Peyer's patch (tissue), 4 donors: ENCODE measurements at regions not wholly inside any gene's neighbourhood (a gene's known extent, or its start where the extent isn't known, plus 50 kb on each side); places are given as distances from the start of the nearest gene placed in this dataset.

ENCODE experiments used
- DNase-seq, 3 donors: peaks; one replicate each; pipeline ENCODE4 v3.0.0-alpha.2; 2017 to 2019
- H3K27ac ChIP-seq, 4 donors: fragments of 200-600 bp; sonication (generic); one replicate each; pipeline ENCODE4 v1.5.1; 2016 to 2019
- H3K27me3 ChIP-seq, 2 donors: fragments of 200-600 bp; sonication (generic); one replicate each; pipeline ENCODE4 v1.5.1; 2019
- H3K36me3 ChIP-seq, 3 donors: fragments of 200-600 bp; sonication (generic); one replicate each; pipeline ENCODE4 v1.5.1; 2016 to 2019
- H3K4me1 ChIP-seq, 4 donors: fragments of 200-600 bp; sonication (generic); one replicate each; pipeline ENCODE4 v1.5.1; 2016 to 2019
- H3K4me3 ChIP-seq, 4 donors: fragments of 200-600 bp; sonication (generic); 1 replicate in 3 of 4; 2 replicates in 1 of 4; pipeline ENCODE4 v1.5.1; 2016 to 2019; ENCODE audit warnings: mild to moderate bottlenecking in 1 of 4
- H3K9me3 ChIP-seq, 4 donors: fragments of 200-600 bp; sonication (generic); one replicate each; pipeline ENCODE4 v1.5.1; 2016 to 2019; ENCODE audit warnings: mild to moderate bottlenecking in 1 of 4
- CTCF ChIP-seq, 6 experiments: fragments of 450-650 bp in 4 of 6; fragments of 200-600 bp in 2 of 6; sonication (generic) in 1 of 6; IDR thresholded peaks; one replicate each; pipeline ENCODE4 v1.5.1; 2017 to 2019; ENCODE audit warnings: antibody characterized with exemption in 6 of 6, mild to moderate bottlenecking in 3 of 6, moderate library complexity in 1 of 6
- POLR2A ChIP-seq, 2 donors: fragments of 450-650 bp; IDR thresholded peaks; one replicate each; pipeline ENCODE4 v1.5.1; 2017; ENCODE audit warnings: antibody characterized with exemption in 2 of 2, mild to moderate bottlenecking in 2 of 2, moderate library complexity in 2 of 2

- Histone ChIP-seq H3K36me3 (no peaks in the 10 kb centered on the region), H3K27ac (peak overlapping the region in 1 of 4 donors; percentile 7), H3K4me3 (no peak overlapping the region), H3K27me3 (no peaks in the 10 kb centered on the region), H3K9me3 (peaks cover 0 to 6% (median 0%) of the 10 kb centered on the region in 4 donors), H3K4me1 (no peaks in the 10 kb centered on the region)
- no peak for DNase-seq
- TF ChIP-seq POLR2A (IDR thresholded peaks at IDR 0.05): no peak
- TF ChIP-seq CTCF (IDR thresholded peaks at IDR 0.05): no peak
Observed at GRCh38 chr4:26086621-26087441, 172.8 kb downstream of the SMIM20 start.

GRCh38 chr4:26088433-26088928 lies 174.5 kb downstream of the SMIM20 start:
- H3K4me1 ChIP-seq: no peaks in the 10 kb centered on the region
- H3K27me3 ChIP-seq: no peaks in the 10 kb centered on the region
- H3K9me3 ChIP-seq: peaks cover 0 to 6% (median 0%) of the 10 kb centered on the region in 4 donors
- no peaks in the 10 kb centered on the region for H3K36me3 ChIP-seq
- TF ChIP-seq CTCF (IDR thresholded peaks at IDR 0.05): no peak
- no peak for TF ChIP-seq POLR2A (IDR thresholded peaks at IDR 0.05)
- DNase-seq: no peak
- H3K4me3 ChIP-seq: no peak overlapping the region
- no peak overlapping the region for H3K27ac ChIP-seq

- TF ChIP-seq CTCF (IDR thresholded peaks at IDR 0.05) (no peak), POLR2A (IDR thresholded peaks at IDR 0.05) (no peak)
- Histone ChIP-seq H3K4me3 (no peak overlapping the region), H3K9me3 (peaks cover 0 to 6% (median 0%) of the 10 kb centered on the region in 4 donors), H3K27me3 (no peaks in the 10 kb centered on the region), H3K27ac (no peak overlapping the region), H3K4me1 (no peaks in the 10 kb centered on the region), H3K36me3 (no peaks in the 10 kb centered on the region)
- no peak for DNase-seq
Observed at GRCh38 chr4:26093551-26093950, 179.5 kb downstream of the SMIM20 start.

GRCh38 chr4:26094076-26094475 lies 180.1 kb downstream of the SMIM20 start:
- TF ChIP-seq CTCF (IDR thresholded peaks at IDR 0.05): no peak
- TF ChIP-seq POLR2A (IDR thresholded peaks at IDR 0.05): no peak
- Histone ChIP-seq H3K36me3 (no peaks in the 10 kb centered on the region), H3K27ac (peak overlapping the region in 1 of 4 donors; percentile 3), H3K4me3 (no peak overlapping the region), H3K9me3 (peaks cover 0 to 6% (median 0%) of the 10 kb centered on the region in 4 donors), H3K27me3 (no peaks in the 10 kb centered on the region), H3K4me1 (no peaks in the 10 kb centered on the region)
- no peak for DNase-seq

GRCh38 chr4:26094911-26095310 lies 180.9 kb downstream of the SMIM20 start:
- no peak for TF ChIP-seq POLR2A (IDR thresholded peaks at IDR 0.05)
- TF ChIP-seq CTCF (IDR thresholded peaks at IDR 0.05): no peak
- no peaks in the 10 kb centered on the region for H3K27me3 ChIP-seq
- no peaks in the 10 kb centered on the region for H3K4me1 ChIP-seq
- no peak overlapping the region for H3K4me3 ChIP-seq
- no peak overlapping the region for H3K27ac ChIP-seq
- peaks cover 0 to 6% (median 0%) of the 10 kb centered on the region in 4 donors for H3K9me3 ChIP-seq
- no peak for DNase-seq
- no peaks in the 10 kb centered on the region for H3K36me3 ChIP-seq
